Lung microvascular endothelial cell (primary cell): ENCODE measurements at regions not wholly inside any gene's neighbourhood (a gene's known extent, or its start where the extent isn't known, plus 50 kb on each side); places are given as distances from the start of the nearest gene placed in this dataset.

ENCODE experiments used
- DNase-seq, 2 donors: peaks; one replicate each; pipeline versions ENCODE4 v3.0.0 to v3.0.0-alpha.2; 2010; ENCODE audit warnings: low read depth in 2 of 2

DNA sequence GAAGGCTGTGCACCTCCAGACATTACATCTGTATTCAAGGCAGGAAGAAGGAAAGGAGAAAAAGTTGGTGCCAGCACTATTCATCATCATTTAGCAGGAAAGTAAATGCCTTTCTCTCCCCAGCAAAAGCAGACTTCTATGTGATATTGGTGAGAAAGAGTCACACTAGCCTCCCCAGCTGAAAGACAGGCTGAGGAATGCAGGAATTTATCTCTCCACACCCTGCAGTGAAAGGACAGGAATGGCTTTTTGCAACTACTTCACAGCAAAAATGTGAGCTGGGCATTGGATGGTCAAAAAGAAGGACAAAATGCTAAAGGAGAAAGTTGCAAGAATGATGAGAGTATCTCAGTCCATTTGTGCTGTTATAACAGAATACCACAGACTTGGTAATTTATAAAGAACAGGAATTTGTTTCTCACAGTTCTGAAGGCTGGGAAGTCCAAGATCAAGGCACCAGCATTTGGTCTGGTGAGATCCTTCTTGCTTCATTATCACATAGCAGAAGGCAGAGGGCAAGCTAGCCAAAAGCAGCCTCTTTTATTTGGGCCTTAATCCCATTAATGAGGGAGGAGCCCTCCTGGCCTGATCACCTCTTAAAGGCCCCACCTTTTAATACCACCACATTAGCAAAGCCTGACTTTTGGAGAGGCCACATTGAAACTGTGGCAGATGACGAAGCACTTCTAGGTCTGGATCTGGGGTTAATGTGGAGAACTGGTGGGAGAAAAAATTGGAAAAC lies 388.1 kb upstream of the SLC14A2 start:
- DNase-seq, result no peak

DNA sequence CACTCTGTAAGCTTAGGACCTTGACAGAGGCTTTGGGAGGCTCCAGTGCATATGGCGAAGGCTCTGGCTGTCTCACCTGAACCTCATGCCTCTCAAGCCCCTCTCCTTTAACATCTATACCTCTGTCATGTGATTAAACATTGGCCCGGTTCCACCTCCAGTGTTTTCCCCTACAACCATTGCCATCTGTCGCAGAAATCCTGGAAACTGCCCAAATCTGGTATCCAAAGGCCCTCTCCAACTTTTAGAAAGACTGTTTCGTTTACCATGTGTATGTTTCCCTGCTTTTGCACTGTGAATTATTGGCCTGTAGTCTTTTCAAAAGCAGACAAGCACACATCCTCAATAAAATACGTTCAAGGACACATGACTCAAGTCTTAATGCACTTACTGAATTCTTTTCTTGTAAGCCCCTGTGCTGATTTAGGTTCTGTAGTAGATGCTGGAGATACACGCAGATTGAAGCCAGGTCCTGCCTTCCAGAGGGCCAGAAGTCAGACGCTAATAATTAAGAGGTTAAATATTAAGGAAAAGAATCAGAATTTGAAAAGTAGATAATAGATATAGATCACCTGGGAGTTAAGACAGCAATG lies 386.4 kb upstream of the SLC14A2 start:
- no peak for DNase-seq

DNA sequence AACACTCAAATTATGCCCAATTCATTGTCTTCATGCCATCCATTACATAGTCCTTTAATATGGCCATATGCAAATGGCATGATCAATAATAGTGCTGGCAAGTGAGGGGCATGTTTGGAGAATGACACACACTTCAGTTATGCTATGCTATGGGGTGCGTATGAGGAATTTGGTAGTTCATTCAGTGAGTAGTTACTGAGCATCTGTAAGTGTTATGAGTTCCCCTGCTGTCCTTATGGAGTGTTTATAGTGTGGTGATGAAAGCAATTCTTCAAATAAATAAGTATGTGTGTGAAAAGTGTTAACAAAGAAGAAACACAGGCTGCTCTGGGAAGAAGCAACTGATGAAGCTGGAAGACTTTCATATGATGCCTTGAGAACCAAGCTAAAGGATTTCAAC lies 383.7 kb upstream of the SLC14A2 start:
- DNase-seq, result no peak

DNA sequence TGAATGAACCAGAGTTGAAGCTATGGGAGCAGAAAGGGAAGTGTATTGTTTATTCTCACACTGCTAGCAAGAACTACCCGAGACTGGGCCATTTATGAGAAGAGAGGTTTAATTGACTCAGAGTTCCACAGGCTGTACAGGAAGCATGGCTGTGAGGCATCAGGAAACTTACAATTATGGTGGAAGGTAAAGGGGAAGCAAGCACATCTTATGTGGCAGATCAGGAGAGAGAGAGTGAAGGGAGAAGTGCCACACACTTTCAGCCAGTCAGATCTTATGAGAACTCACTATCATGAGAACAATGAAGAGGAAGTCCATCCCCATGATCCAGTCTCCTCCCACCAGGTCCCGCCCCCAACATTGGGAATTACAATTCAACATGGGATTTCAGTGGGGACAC lies 383.2 kb upstream of the SLC14A2 start:
- no peak for DNase-seq

DNA sequence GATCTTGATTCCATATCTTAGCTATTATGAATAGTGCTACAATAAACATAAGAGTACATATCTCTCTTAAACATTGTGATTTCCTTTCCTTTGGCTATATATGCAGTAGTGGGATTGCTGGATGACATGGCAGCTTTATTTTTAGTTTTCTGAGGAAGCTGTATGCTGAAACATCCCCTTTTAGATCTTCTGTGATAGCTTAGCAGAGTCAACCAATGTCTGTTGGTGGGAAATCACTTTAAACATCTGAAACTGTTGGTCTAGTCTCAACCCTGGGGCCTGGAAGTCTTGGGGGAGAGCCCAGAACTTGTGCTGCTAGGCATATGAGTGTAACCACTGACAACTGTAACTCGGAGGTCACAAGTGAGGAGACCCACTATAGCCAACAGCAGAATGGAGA lies 378.6 kb upstream of the SLC14A2 start:
- no peak for DNase-seq

DNA sequence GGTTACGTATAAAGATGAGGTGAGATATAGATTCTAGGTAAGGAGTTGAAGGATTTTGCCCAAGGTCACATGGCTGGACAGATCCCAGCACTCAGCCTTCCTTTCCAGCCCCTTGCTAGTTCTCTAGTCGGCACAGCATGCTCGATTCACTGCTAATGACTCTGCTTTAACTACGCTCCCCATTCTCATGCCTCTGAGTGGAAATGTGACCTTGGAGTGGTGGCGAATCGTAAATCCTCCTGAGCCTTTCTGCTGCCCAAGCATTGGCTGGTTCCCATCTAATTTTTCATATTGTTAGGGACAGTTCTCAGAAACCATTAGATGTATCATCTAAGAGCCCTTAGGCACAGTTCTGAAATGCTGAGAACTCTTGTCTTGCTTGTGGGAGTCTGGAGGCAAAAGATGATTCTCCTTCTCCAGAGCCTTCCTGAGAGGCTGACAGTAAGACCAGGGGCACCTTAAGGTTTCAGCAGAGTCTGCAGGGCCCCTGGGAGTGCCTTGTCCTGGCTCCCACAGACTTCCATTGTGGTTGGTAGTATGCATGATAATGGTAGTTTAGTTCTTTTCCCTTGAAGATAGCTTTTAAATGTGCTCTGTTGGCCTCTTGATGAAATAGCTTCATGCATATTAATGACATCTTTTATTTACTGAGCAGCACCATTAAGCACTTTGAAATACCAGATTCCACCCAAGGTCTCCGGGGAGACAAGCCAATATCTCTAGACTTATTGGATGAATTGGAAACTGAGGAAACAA lies 377.8 kb upstream of the SLC14A2 start:
- DNase-seq, result no peak

DNA sequence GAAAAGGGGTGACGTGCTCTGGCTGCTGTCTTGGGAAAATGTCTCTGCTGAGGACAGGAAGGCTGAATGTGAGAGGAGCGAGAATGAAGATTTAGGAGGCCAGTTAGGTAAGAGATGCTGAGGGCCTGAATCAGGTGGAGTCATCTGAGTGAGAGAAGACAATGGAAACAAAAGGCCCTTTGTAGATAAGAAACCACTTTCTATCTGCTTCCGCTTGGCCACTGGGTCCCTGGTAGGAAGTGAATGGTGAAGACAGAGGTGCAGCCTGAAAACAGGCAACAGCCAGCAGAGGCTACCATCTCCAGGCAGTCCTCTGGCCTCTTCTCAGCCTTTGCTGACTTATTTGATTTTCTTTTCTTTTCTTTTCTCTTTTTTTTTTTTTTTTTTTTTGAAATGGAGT lies 374.0 kb upstream of the SLC14A2 start:
- DNase-seq, result no peak

DNA sequence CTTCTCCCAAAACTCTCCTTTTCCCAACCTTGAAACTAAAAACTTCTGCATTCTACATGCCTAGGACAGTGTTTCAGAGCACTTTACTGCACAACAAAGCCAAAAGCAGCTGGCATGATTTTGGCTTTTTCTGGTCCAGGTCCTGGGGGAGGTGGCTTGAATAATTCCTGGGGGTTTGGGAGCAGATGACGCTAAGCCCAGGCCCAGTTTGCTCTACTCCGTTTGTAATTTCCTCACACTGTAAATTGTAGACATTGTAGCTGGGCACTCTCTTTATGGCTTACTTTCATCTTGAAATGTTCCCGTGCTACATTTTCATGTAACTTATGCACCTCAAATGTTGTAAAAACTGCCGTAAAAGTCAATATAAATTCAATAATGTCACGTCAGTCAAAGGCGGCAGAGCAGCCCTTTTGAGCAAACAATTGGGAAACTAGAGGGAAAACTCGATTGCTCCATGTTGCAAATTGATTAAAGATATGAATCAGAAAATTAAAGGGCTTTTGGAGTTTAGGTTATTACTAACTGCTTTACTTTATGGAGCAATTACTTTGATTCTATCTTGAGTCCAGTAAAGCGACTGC lies 373.2 kb upstream of the SLC14A2 start:
- no peak for DNase-seq

DNA sequence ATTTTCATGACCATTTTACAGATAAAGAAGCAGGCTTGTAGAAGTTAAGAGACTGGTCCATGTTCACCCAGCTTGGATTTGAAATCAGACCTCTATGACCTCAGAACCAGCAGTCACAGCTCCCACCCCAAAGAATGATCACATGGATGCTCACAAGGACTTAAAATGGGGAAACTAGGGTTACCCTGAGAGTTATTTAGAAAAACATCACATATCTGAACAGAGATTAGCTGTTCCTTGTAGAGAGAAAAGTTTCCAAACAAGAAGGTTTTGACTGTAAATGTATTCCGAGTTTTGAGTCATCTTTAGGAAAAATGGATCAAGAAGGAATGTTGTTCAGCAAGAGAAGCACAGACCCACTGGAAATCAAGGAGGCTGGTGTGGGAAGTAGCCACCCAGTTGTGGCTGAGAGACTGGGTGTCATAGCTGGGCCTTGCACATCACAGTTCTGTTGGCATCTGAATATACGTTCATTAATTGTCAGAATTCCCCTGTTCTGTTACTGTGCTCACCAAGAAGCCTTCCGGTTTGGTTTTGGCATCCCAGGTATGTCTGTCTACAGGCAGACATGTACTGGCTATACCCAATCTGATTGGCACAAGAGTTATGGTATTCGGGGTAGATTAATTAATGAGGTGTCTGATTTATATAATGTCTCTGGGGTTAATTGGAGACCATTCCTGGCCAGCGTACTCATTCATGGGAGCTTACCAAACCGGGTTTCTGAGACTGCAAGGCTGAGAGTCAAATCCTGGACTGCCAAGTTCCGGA lies 371.8 kb upstream of the SLC14A2 start:
- DNase-seq, result no peak

DNA sequence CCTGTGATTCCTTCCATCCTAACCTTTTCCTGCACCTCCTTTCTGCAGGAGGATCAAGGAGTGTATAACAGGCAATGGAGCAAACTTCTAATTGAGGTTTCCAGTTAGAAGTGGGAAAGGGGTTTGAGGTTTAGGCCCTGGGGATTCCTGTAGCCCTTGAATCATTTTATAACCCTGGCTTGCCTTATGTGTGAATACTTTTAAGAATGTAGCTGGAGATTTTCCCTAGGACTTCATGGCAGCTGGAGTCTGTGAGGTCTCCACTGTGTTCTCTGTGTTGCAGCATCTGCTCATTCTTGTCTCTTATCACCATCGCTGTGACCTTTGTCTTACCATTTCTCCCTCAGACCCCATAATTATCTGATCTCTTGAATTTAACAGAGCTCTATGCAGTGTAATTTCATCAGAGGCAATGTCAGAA lies 370.2 kb upstream of the SLC14A2 start:
- no peak for DNase-seq

DNA sequence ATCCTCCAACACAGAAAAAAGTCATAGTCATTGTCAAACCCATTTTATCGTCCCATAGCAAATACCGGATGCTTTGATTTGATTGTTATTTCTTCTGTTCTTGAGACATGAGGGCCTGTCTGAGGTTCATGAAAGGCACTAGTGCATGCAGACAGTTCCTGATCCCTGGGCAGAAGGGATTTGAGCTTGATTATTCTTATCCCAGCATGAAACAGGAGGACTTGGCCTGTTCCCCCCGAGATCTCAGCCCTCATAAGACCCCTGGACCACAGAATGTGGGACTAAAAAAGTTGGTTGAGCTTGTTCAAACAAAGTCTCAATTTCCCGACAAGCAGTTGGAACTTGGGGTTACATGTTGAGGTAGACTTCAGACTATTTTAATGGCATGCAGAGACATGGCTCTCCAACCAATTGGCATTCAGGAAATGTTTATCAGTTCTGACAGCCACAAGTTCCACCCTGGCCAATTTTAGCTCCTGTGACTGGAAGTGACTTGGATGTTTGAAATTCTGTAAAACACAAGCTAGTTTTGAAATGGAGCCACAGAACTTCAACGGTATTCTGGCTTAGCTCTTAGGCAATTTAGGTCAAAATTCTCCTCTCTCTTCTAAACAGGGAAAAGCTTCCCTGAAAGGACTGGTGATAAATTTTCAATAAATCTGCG lies 366.9 kb upstream of the SLC14A2 start:
- DNase-seq, result no peak

DNA sequence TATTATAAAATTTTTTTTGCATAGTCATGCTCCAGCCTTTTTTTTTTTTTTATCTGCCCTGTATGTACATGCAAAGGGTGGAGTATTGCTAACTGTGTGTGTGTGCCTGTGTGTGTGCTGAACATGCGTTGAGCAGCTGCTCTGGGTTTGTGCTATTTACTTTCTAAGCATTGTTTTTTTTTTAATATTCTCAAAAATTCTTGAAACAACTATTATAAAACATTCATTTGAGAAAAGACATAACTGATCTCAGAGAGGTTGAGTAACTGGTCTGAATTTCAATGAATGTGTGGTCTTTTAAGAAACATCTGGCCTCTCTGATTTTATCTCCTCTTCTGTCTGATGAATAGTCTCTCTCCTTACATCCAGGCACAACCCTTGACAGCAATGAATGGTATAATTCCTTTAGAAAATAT lies 366.0 kb upstream of the SLC14A2 start:
- DNase-seq, result no peak

DNA sequence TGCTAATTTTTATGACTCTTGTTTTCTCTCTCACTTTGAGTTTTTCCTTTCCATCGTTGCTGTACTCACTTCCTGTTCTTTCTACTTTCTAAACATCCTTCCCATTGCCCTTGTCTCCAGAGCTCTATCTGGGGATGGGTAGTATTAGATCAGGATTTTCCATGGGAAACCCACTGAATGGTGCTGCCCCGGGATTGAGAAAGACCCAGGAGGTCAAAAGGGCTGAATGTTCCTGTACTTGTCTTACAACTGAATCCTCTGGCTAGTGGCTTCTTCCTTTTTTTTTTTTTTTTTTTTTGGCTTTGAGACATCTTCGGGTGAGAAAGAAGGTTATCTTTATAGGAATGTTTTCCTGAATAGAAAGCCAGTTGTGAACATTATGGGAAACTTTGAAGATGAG lies 364.8 kb upstream of the SLC14A2 start:
- DNase-seq, result no peak

DNA sequence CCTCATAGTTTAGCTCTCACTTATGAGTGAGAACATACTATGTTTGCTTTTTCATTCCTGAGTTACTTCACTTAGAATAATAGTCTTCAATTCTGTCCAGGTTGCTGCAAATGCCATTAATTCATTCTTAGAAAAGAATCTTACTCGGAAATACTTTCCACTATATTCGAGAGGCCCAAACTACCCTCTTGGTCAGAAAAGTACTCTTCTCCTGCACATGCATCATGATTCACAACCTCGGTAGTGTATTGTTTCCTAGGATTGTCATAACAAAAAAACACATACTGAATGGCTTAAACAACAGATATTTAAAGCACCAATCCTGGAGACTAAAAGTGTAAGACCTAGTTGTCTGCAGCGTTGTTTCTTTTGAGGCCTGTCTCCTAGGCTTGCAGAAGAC lies 364.0 kb upstream of the SLC14A2 start:
- DNase-seq, result no peak

DNA sequence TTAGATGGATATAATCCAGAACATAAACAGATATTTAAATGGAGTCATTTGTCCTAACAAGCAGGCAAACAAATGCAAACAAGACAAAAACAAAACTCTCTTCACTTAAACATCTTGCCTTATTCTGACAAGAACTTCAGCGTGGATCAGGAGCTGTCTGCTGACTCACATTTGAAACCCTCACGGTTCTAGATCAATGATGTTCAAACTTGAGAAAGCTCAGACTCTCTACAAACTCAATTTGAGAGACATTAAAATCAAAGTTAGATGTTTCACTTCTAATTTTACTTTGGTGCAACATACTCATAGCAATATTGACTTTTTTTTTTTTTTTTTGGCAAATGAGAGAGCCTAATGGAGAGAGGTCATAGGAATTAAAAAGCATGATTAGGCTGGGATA lies 362.8 kb upstream of the SLC14A2 start:
- DNase-seq, result no peak

DNA sequence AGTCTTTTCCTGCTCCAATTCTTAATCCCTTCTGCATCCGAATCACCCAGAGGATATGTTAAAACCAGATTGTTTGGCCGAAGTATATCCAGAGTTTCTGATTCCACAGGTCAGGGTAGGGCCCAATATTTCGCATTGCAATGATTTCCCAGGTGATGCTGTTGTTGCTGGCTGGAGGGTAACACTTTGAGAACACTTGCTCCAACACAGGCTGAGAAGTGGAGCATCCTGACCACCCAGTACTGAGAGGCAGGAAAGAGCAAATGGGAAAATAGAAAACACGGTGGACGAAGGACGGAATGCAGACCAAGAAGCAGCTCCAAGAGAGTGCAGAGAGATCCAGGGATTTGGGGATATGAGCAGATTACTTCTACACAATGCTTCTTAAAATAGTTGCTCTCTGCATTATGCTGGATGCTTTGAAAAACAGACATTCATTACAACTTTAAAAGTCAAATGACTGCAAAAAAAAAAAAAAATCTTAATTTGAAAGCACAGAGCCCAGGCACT lies 362.2 kb upstream of the SLC14A2 start:
- DNase-seq, result no peak

DNA sequence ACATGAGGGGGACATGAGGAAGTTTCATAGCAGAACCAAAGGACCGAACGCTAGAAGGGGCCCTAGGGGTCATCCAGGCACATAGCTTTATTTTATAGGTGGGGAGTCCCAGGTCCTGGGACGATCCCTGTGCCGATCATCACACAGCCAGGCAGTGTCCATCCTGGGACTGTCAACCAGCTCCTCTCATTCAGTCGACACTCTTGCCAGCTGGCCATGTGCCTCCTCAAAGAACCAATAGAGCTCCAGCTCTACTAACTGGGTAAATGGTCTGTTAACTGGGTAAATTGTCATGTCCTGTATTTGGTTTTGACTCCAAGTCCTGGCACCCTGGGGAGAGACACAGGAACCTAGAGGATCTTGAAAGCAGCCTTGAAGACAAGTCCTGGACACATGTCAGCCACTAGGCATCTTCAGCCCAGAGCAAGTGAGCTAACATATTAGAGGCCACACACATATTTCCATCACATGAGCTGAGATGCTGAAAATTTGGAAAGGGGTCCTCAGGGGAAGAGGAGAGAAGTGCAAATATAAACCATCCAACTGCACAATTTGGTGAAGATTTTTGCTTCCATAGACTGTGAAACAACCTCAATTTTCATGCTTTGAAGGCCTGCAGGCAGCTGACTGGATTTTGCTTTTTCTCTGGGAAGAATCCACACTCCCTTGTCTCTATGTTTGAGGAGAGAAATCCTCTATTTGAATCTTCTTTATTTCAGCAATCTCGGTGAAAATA lies 361.1 kb upstream of the SLC14A2 start:
- DNase-seq, result no peak

DNA sequence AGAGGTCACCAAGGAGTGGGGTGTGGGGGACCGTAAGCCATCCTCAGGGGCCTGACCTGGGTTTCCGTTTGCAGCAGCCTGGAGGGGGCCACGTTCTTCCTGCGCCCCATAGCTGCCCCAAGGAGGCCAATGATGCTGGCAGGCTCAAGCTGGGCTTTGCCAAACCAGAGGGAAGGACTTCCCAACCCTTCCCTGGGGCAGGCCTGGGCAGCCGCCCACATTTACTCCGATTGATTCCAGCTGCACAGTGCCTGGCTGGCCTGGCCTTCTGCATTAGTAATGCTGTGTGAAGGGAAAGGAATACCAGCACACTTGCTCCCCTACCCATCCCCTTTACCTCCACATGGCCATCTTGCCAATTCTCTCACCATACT lies 360.6 kb upstream of the SLC14A2 start:
- no peak for DNase-seq

DNA sequence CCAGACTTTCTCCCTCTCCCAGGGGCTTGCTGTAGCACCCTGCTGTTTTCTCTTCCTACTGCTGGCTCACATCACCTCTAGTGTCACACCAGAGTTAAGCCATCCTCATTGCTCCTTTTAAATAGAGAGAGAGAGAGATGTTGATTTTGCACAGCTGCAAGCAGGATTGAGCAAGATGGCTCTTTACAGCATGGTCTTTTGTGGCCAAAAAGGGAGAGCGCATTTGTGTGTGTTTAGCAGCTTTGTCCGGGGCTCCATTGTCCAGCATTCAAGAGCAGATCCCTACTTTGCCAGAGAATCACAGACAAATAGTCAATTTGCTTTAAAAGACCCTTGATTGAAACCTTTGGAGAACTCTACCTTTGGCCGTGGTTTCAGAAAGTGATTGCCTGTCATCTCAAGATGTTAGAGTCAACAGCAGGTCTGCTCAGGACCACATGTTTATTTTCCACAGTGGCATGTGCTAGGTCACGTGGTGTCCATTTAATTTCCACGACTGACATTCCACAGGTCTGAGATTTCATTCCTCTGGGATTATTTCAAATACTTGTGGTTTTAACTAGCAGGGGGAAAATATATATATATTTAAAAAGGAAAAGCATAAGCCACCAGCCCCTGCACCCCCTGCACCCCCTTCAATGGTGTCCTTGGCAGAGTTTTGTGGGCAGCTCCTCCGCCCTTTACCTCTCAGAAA lies 359.9 kb upstream of the SLC14A2 start:
- DNase-seq, result no peak

DNA sequence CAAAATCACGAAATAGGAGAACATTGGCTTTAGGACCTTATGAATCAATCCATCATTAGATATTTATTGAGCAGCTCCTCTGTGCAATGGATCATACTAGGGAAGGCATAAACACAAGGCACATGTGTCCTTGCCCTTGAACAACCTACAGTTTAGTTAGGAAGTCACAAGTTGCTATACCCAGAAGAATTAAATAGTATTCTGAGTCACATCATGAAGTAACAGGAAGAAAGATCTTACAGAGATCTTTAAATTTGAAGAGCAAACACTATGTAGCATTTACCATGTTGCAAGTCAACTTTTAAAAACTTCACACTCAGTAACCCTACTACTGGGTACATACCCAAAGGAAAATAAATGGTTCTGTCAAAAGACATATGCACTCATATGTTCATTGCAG lies 355.2 kb upstream of the SLC14A2 start:
- DNase-seq, result no peak
